Neural cell (in vitro differentiated cells): ENCODE measurements at regions not wholly inside any gene's neighbourhood (a gene's known extent, or its start where the extent isn't known, plus 50 kb on each side); places are given as distances from the start of the nearest gene placed in this dataset.

ENCODE experiments used
- H2AFZ ChIP-seq: fragments of 200-600, 300-800 bp; sonication (generic), shearing (Covaris generic); 2 replicates; pipeline ENCODE4 v1.6.0; 2014; ENCODE audit warnings: low read depth, mild to moderate bottlenecking, antibody characterized with exemption, low read length, moderate library complexity
- H3F3A ChIP-seq: fragments of 200-600 bp; shearing (Covaris generic); 2 replicates; pipeline ENCODE4 v1.6.1; 2016; ENCODE audit warnings: mild to moderate bottlenecking, moderate library complexity, mixed read lengths, antibody characterized with exemption, low read length; ENCODE audit not compliant: insufficient read depth, poor library complexity, severe bottlenecking
- H3K27ac ChIP-seq: fragments of 200-600, 300-800 bp; sonication (generic), shearing (Covaris generic); 2 replicates; pipeline ENCODE4 v1.5.1; 2014; ENCODE audit warnings: mild to moderate bottlenecking, low read length, moderate library complexity
- H3K27me3 ChIP-seq: fragments of 300-800, 200-600 bp; sonication (generic), shearing (Covaris generic); 2 replicates; pipeline ENCODE4 v1.6.0; 2014; ENCODE audit warnings: mild to moderate bottlenecking, low read depth, low read length, moderate library complexity; ENCODE audit not compliant: insufficient read depth
- H3K36me3 ChIP-seq: fragments of 300-800, 200-600 bp; sonication (generic), shearing (Covaris generic); 2 replicates; pipeline ENCODE4 v1.5.1; 2014; ENCODE audit warnings: mild to moderate bottlenecking, antibody characterized with exemption, low read length, moderate library complexity; ENCODE audit not compliant: insufficient read depth
- H3K4me2 ChIP-seq: fragments of 300-800, 200-600 bp; sonication (generic), shearing (Covaris generic); 2 replicates; pipeline ENCODE4 v1.6.0; 2014; ENCODE audit warnings: mild to moderate bottlenecking, low read length
- H3K4me3 ChIP-seq: fragments of 300-800, 200-600 bp; sonication (generic), shearing (Covaris generic); 2 replicates; pipeline ENCODE4 v1.5.1; 2014; ENCODE audit warnings: mild to moderate bottlenecking, low read length, moderate library complexity
- H3K79me2 ChIP-seq: fragments of 200-600 bp; shearing (Covaris generic); replicated peaks from 2 replicates; pipeline ENCODE4 v1.6.0; 2014; ENCODE audit warnings: mild to moderate bottlenecking, low read length, moderate library complexity; ENCODE audit not compliant: insufficient read depth
- H3K9ac ChIP-seq: fragments of 300-800, 200-600 bp; sonication (generic), shearing (Covaris generic); 2 replicates; pipeline ENCODE4 v1.6.1; 2016; ENCODE audit warnings: mild to moderate bottlenecking, low read length, mixed read lengths
- H3K9me2 ChIP-seq: fragments of 200-600 bp; shearing (Covaris generic); 2 replicates; pipeline ENCODE4 v1.6.1; 2016; ENCODE audit warnings: mild to moderate bottlenecking, low read length, mixed read lengths; ENCODE audit not compliant: insufficient read depth
- H3K9me3 ChIP-seq: fragments of 200-600, 300-800 bp; sonication (generic), shearing (Covaris generic); 2 replicates; pipeline ENCODE4 v1.6.1; 2016; ENCODE audit warnings: mild to moderate bottlenecking, mixed run types, low read length, moderate library complexity, mixed read lengths
- H4K20me1 ChIP-seq: fragments of 200-600 bp; shearing (Covaris generic); 2 replicates; pipeline ENCODE4 v1.6.1; 2016; ENCODE audit warnings: mild to moderate bottlenecking, mixed run types; ENCODE audit not compliant: insufficient read depth
- CTCF ChIP-seq: fragments of 450-650 bp; IDR thresholded peaks from 2 replicates; pipeline ENCODE4 v1.5.1; 2014; ENCODE audit warnings: antibody characterized with exemption, mild to moderate bottlenecking, moderate library complexity; ENCODE audit not compliant: poor library complexity, severe bottlenecking
- EP300 ChIP-seq: fragments of 450-650 bp; conservative IDR thresholded peaks from 2 replicates; pipeline ENCODE4 v1.6.1; 2014; ENCODE audit warnings: antibody characterized with exemption, mild to moderate bottlenecking, moderate library complexity; ENCODE audit not compliant: poor library complexity, severe bottlenecking
- EZH2 ChIP-seq: fragments of 200-600, 300-800 bp; shearing (Covaris generic), sonication (generic); IDR thresholded peaks from 2 replicates; pipeline ENCODE4 v1.6.1; 2014; ENCODE audit warnings: antibody characterized with exemption, low read length, borderline replicate concordance, mild to moderate bottlenecking; ENCODE audit not compliant: insufficient read depth, poor library complexity, severe bottlenecking
- MXI1 ChIP-seq: fragments of 450-650 bp; conservative IDR thresholded peaks from 2 replicates; pipeline ENCODE4 v1.6.1; 2014; ENCODE audit warnings: antibody characterized with exemption, mild to moderate bottlenecking; ENCODE audit not compliant: poor library complexity, severe bottlenecking
- POLR2AphosphoS5 ChIP-seq: IDR thresholded peaks from 2 replicates; pipeline ENCODE4 v1.6.1; 2012
- RAD21 ChIP-seq: fragments of 450-650 bp; conservative IDR thresholded peaks from 2 replicates; pipeline ENCODE4 v1.6.1; 2014; ENCODE audit warnings: antibody characterized with exemption, mild to moderate bottlenecking, moderate library complexity
- REST ChIP-seq: IDR thresholded peaks from 2 replicates; pipeline ENCODE4 v1.6.1; 2012; ENCODE audit warnings: borderline replicate concordance
- SMC3 ChIP-seq: fragments of 450-650 bp; conservative IDR thresholded peaks from 2 replicates; pipeline ENCODE4 v1.6.1; 2014; ENCODE audit warnings: antibody characterized with exemption, mild to moderate bottlenecking, moderate library complexity; ENCODE audit not compliant: poor library complexity
- TAF1 ChIP-seq: IDR thresholded peaks from 2 replicates; pipeline ENCODE4 v1.6.1; 2012; ENCODE audit warnings: low read depth

GRCh38 chr17:71503710-71504465 lies 616.9 kb upstream of the SOX9 start:
- Histone ChIP-seq H3K4me3 (no peak overlapping the region), H3K4me2 (no peak overlapping the region), H3K9ac (no peak overlapping the region), H4K20me1 (no peaks in the 10 kb centered on the region), H2AFZ (no peak overlapping the region), H3K9me2 (no peaks in the 10 kb centered on the region), H3K27ac (no peak overlapping the region), H3K79me2 (no peaks in the 10 kb centered on the region), H3K27me3 (no peaks in the 10 kb centered on the region), H3K36me3 (no peaks in the 10 kb centered on the region), H3F3A (no peaks in the 10 kb centered on the region), H3K9me3 (no peaks in the 10 kb centered on the region)
- TF ChIP-seq POLR2AphosphoS5 (no peak), SMC3 (no peak), CTCF (no peak), REST (no peak), TAF1 (no peak), EP300 (no peak), RAD21 (no peak), EZH2 (no peak), MXI1 (no peak)

GRCh38 chr17:71505200-71505599 lies 615.6 kb upstream of the SOX9 start:
- Histone ChIP-seq H3K36me3 (no peaks in the 10 kb centered on the region), H3K9me3 (no peaks in the 10 kb centered on the region), H3K27ac (no peak overlapping the region), H2AFZ (no peak overlapping the region), H3K79me2 (no peaks in the 10 kb centered on the region), H3K27me3 (no peaks in the 10 kb centered on the region), H4K20me1 (no peaks in the 10 kb centered on the region), H3K9ac (no peak overlapping the region), H3K4me3 (no peak overlapping the region), H3K4me2 (no peak overlapping the region), H3K9me2 (no peaks in the 10 kb centered on the region), H3F3A (no peaks in the 10 kb centered on the region)
- TF ChIP-seq MXI1 (no peak), POLR2AphosphoS5 (no peak), SMC3 (no peak), CTCF (no peak), EP300 (no peak), RAD21 (no peak), REST (no peak), EZH2 (no peak), TAF1 (no peak)
